H1 (cell line): ENCODE measurements at regions not wholly inside any gene's neighbourhood (a gene's known extent, or its start where the extent isn't known, plus 50 kb on each side); places are given as distances from the start of the nearest gene placed in this dataset.

Experiments used
- EGR1 ChIP-seq: IDR thresholded peaks from 2 replicates; pipeline ENCODE4 v1.6.1; 2011; ENCODE audit warnings: low read depth, low read length, borderline replicate concordance
- ZNF274 ChIP-seq: IDR thresholded peaks from 2 replicates; pipeline ENCODE4 v1.7.0; 2012; ENCODE audit warnings: low read length, borderline replicate concordance; ENCODE audit errors: extremely low read depth

DNA sequence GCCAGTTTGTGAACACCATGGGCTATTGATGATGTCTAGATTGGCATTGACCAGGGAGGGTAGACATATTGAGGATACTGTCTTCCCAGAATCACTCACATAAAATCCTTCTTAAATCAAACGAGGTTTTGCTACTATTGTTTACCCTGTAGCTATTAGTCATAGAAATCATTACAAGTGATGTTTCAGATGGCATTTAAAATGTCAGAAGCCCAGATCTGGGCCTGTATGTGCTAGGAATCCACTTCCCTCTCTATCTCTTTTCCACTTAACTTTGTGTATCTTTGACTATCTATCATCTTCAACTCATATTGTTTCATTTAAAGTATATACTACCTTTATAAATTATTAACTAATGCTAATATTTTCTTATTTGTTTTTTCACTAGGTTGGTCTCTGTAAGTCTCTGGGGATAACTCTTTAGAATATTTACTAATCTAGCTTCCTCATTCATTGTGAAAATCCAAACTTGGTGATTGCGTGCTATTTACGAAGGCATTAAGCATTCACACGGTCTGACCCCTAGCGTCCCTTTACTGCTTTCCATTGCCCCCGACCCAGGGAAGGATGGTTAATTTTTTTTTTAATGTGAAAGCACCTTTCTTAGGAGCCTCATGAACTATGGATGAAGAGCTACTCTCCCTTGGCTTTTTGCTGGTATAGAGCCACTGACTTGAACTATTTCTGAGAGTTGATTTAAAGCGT is 281.8 kb downstream of the GPATCH2 start (continued):
- TF ChIP-seq ZNF274 (no peak), EGR1 (no peak)
